ENCODE measurements at regions not wholly inside any gene's neighbourhood (a gene's known extent, or its start where the extent isn't known, plus 50 kb on each side); places are given as distances from the start of the nearest gene placed in this dataset.

DNA sequence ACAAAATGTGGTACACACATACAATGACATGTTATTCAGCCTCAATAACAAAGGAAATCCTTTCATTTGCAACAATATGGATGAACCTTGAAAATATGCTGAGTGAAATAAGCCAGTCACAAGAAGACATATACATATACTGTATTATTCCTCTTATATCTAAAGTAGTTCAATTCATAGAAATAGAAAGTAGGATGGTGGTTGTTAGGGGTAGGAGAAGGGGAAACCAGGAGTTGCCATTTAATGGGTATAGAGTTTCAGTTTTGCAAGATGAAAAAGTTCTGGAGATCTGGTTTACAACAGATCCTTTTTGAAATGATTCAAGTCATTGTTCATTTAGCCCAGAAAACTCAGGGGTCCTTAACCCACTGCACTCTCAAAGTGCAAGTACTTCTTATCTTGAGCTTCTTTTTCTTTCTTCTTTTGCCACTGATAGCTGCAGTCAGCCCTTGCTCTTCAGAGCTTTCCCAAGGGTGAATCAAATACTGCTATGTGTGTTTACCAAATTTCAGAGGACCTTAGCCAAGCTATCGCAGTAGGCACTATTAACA lies 208.0 kb upstream of the EOMES start:
- TF ChIP-seq, protein P1, sequence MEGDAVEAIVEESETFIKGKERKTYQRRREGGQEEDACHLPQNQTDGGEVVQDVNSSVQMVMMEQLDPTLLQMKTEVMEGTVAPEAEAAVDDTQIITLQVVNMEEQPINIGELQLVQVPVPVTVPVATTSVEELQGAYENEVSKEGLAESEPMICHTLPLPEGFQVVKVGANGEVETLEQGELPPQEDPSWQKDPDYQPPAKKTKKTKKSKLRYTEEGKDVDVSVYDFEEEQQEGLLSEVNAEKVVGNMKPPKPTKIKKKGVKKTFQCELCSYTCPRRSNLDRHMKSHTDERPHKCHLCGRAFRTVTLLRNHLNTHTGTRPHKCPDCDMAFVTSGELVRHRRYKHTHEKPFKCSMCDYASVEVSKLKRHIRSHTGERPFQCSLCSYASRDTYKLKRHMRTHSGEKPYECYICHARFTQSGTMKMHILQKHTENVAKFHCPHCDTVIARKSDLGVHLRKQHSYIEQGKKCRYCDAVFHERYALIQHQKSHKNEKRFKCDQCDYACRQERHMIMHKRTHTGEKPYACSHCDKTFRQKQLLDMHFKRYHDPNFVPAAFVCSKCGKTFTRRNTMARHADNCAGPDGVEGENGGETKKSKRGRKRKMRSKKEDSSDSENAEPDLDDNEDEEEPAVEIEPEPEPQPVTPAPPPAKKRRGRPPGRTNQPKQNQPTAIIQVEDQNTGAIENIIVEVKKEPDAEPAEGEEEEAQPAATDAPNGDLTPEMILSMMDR (IDR thresholded peaks at IDR 0.05; ENCODE audit: low read depth, low read length, missing input control): no peak
- no peak for TF ChIP-seq RXRA (IDR thresholded peaks at IDR 0.05)
- TF ChIP-seq HNF4A (conservative IDR thresholded peaks at IDR 0.05): no peak
- TF ChIP-seq YY1 (IDR thresholded peaks at IDR 0.05): no peak
- TF ChIP-seq, protein P2, sequence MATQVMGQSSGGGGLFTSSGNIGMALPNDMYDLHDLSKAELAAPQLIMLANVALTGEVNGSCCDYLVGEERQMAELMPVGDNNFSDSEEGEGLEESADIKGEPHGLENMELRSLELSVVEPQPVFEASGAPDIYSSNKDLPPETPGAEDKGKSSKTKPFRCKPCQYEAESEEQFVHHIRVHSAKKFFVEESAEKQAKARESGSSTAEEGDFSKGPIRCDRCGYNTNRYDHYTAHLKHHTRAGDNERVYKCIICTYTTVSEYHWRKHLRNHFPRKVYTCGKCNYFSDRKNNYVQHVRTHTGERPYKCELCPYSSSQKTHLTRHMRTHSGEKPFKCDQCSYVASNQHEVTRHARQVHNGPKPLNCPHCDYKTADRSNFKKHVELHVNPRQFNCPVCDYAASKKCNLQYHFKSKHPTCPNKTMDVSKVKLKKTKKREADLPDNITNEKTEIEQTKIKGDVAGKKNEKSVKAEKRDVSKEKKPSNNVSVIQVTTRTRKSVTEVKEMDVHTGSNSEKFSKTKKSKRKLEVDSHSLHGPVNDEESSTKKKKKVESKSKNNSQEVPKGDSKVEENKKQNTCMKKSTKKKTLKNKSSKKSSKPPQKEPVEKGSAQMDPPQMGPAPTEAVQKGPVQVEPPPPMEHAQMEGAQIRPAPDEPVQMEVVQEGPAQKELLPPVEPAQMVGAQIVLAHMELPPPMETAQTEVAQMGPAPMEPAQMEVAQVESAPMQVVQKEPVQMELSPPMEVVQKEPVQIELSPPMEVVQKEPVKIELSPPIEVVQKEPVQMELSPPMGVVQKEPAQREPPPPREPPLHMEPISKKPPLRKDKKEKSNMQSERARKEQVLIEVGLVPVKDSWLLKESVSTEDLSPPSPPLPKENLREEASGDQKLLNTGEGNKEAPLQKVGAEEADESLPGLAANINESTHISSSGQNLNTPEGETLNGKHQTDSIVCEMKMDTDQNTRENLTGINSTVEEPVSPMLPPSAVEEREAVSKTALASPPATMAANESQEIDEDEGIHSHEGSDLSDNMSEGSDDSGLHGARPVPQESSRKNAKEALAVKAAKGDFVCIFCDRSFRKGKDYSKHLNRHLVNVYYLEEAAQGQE (IDR thresholded peaks at IDR 0.05): no peak
- TF ChIP-seq SP1 (IDR thresholded peaks at IDR 0.05): no peak
- TF ChIP-seq, protein P3, sequence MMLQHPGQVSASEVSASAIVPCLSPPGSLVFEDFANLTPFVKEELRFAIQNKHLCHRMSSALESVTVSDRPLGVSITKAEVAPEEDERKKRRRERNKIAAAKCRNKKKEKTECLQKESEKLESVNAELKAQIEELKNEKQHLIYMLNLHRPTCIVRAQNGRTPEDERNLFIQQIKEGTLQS (IDR thresholded peaks at IDR 0.05): no peak
- TF ChIP-seq, protein P4, sequence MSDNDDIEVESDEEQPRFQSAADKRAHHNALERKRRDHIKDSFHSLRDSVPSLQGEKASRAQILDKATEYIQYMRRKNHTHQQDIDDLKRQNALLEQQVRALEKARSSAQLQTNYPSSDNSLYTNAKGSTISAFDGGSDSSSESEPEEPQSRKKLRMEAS (IDR thresholded peaks at IDR 0.05): no peak
- no peak for TF ChIP-seq JUND (IDR thresholded peaks at IDR 0.05)
- TF ChIP-seq FOXA1 (IDR thresholded peaks at IDR 0.05): no peak
- no peak for TF ChIP-seq TAF1 (conservative IDR thresholded peaks at IDR 0.05)
- no peak for TF ChIP-seq GABPA (IDR thresholded peaks at IDR 0.05 in 1 of 2, conservative IDR thresholded peaks at IDR 0.05 in 1 of 2)
- no peak for TF ChIP-seq RAD21 (IDR thresholded peaks at IDR 0.05)
